ENCODE measurements at regions not wholly inside any gene's neighbourhood (a gene's known extent, or its start where the extent isn't known, plus 50 kb on each side); places are given as distances from the start of the nearest gene placed in this dataset.

DNA sequence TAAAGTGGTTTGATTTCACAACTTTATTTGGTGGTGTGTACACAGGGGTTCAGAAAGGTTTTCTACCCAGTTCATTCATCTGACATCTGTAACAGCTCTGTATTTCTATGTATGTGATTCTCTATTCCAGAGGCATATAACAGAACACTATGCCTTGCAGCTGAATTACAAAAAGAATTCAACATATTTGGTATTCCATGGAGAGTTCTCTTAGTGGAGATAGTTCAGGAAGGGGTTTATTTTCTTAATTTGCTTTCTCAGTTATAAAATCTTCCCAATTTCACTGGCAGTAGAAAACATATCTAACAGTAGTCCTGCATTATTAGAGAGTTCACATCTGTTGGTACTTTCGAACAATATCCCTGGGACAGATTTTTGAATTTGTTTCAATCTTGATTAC, 207.9 kb upstream of the LYPLAL1 start:
- no peak overlapping the region for H2BK12ac ChIP-seq (ENCODE audit: low read depth, low read length)
- H3K4me2 ChIP-seq (ENCODE audit: insufficient read depth in 1 of 2, low read depth in 2 of 2, low read length in 2 of 2), result no peak overlapping the region
- ChIA-PET POLR2A (ENCODE audit: partially characterized antibody) (no interaction called here), CTCF (ENCODE audit: partially characterized antibody) (interaction anchor here (1.1 kb wide), 1 partner anchor 31 kb away, joined by 3 read pairs; no protein-coding TSS in a partner anchor)
- no peaks in the 10 kb centered on the region for H3K9me3 ChIP-seq (ENCODE audit: insufficient read depth in 2 of 2, low read depth in 1 of 2, low read length in 1 of 2)
- H3K9ac ChIP-seq (replicated peaks in 1 of 4; ENCODE audit: extremely low read depth in 1 of 4, low read depth in 3 of 4, low read length in 3 of 4), result no peak overlapping the region
- no peaks in the 10 kb centered on the region for H3K36me3 ChIP-seq (ENCODE audit: control insufficient read depth in 2 of 4, insufficient read depth in 4 of 4, low read length in 3 of 4)
- no peak overlapping the region for H2BK20ac ChIP-seq (ENCODE audit: low read length)
- FAIRE-seq, result no peak
- H3K23me2 ChIP-seq (ENCODE audit: low read depth, low read length), result no peaks in the 10 kb centered on the region
- H3K23ac ChIP-seq (ENCODE audit: insufficient read length), result no peak overlapping the region
- no peak overlapping the region for H4K5ac ChIP-seq (ENCODE audit: insufficient read length, low read depth, low read length)
- H4K8ac ChIP-seq (ENCODE audit: extremely low read depth, insufficient read depth, low read length), result no peak overlapping the region
- no peak overlapping the region for H3K4ac ChIP-seq (replicated peaks; ENCODE audit: insufficient read length, low read depth, low read length)
- H2AFZ ChIP-seq (ENCODE audit: low read length), result no peak overlapping the region
- no peak for DNase-seq (ENCODE audit: low read depth in 1 of 2, low spot score in 2 of 2)
- no peak overlapping the region for H2BK120ac ChIP-seq (replicated peaks; ENCODE audit: low read depth, low read length)
- H3K4me3 ChIP-seq (ENCODE audit: extremely low read depth in 1 of 4, insufficient read depth in 2 of 4, low read depth in 3 of 4, low read length in 4 of 4), result no peak overlapping the region
- no peak overlapping the region for H3K14ac ChIP-seq (ENCODE audit: insufficient read length)
- H4K20me1 ChIP-seq (replicated peaks in 1 of 2; ENCODE audit: control insufficient read depth in 1 of 2, insufficient read depth in 2 of 2, low read length in 2 of 2), result no peaks in the 10 kb centered on the region
- H3K79me1 ChIP-seq (ENCODE audit: low read depth, low read length), result no peaks in the 10 kb centered on the region
- no peak overlapping the region for H4K91ac ChIP-seq (replicated peaks; ENCODE audit: insufficient read length, low read length)
- no peaks in the 10 kb centered on the region for H3K27me3 ChIP-seq (replicated peaks in 1 of 4; ENCODE audit: control insufficient read depth in 3 of 4, extremely low read depth in 1 of 4, insufficient read depth in 3 of 4, low read length in 3 of 4)
- no peak for TF ChIP-seq TAF1 (IDR thresholded peaks at IDR 0.05; ENCODE audit: low read depth, low read length)
- H3K79me2 ChIP-seq (ENCODE audit: control insufficient read depth in 1 of 2, insufficient read depth in 2 of 2, low read length in 2 of 2), result no peaks in the 10 kb centered on the region
- no peak overlapping the region for H2AK5ac ChIP-seq (ENCODE audit: low read depth, low read length)
- H3K4me1 ChIP-seq (replicated peaks in 1 of 4; ENCODE audit: control insufficient read depth in 3 of 4, insufficient read depth in 4 of 4, low read length in 3 of 4), result no peaks in the 10 kb centered on the region
- H3K18ac ChIP-seq (ENCODE audit: extremely low read depth, low read length), result no peak overlapping the region
- WGBS, 2 experiments (ENCODE audit: extremely low coverage in 1 of 2, insufficient coverage in 1 of 2, insufficient read length in 1 of 2, insufficient replicate concordance in 2 of 2, low coverage in 1 of 2, low lambda C conversion rate in 2 of 2, missing lambda C conversion rate in 1 of 2), result 100% methylated on average over 1 of the region's 1 CpG; no CpG with 5 or more reads in 1 of the 2 experiments
- H3K56ac ChIP-seq (replicated peaks; ENCODE audit: insufficient read length, low read depth, low read length), result no peak overlapping the region
- no peak overlapping the region for H2BK15ac ChIP-seq (ENCODE audit: low read length)
- H3K27ac ChIP-seq (ENCODE audit: low read depth, low read length), result no peak overlapping the region
- no peak overlapping the region for H2BK5ac ChIP-seq (ENCODE audit: low read depth, low read length)
